Mesenchymal stem cell (in vitro differentiated cells and primary cell): ENCODE measurements at regions not wholly inside any gene's neighbourhood (a gene's known extent, or its start where the extent isn't known, plus 50 kb on each side); places are given as distances from the start of the nearest gene placed in this dataset.

Experiments
- DNase-seq: peaks from one replicate; pipeline ENCODE4 v3.0.0-alpha.2; 2013
- H2AFZ ChIP-seq: one replicate; pipeline ENCODE4 v1.6.1; 2013; ENCODE audit warnings: low read depth, mild to moderate bottlenecking, control low read depth, inconsistent platforms, low read length, moderate library complexity
- H2AK5ac ChIP-seq: 2 replicates; pipeline ENCODE4 v1.6.1; 2013; ENCODE audit warnings: low read length, moderate library complexity, mild to moderate bottlenecking, inconsistent platforms; ENCODE audit not compliant: severe bottlenecking
- H2BK120ac ChIP-seq: one replicate; pipeline ENCODE4 v1.6.1; 2013; ENCODE audit warnings: low read depth, mild to moderate bottlenecking, inconsistent platforms, low read length, moderate library complexity
- H2BK12ac ChIP-seq, 2 experiments: one replicate each; pipeline ENCODE4 v1.6.1; 2013; ENCODE audit warnings: inconsistent platforms in 2 of 2, low read length in 2 of 2, mild to moderate bottlenecking in 2 of 2, moderate library complexity in 2 of 2, control low read depth in 1 of 2
- H2BK15ac ChIP-seq: one replicate; pipeline ENCODE4 v1.6.1; 2013; ENCODE audit warnings: mild to moderate bottlenecking, low read depth, inconsistent platforms; ENCODE audit not compliant: poor library complexity, severe bottlenecking
- H2BK5ac ChIP-seq: 2 replicates; pipeline ENCODE4 v1.6.1; 2013; ENCODE audit warnings: low read depth, mild to moderate bottlenecking, low read length, control low read depth, inconsistent platforms; ENCODE audit not compliant: poor library complexity, severe bottlenecking
- H3K14ac ChIP-seq, 2 experiments: one replicate each; pipeline ENCODE4 v1.6.1; 2013; ENCODE audit warnings: inconsistent platforms in 2 of 2, low read length in 2 of 2, control low read depth in 1 of 2, mild to moderate bottlenecking in 1 of 2, moderate library complexity in 1 of 2
- H3K18ac ChIP-seq, 2 experiments: one replicate each; pipeline ENCODE4 v1.6.1; 2013; ENCODE audit warnings: inconsistent platforms in 2 of 2, low read length in 2 of 2, control low read depth in 1 of 2, low read depth in 1 of 2, mild to moderate bottlenecking in 1 of 2
- H3K23ac ChIP-seq, 2 experiments: one replicate each; pipeline ENCODE4 v1.6.1; 2013; ENCODE audit warnings: inconsistent platforms in 2 of 2, low read length in 2 of 2, mild to moderate bottlenecking in 2 of 2, moderate library complexity in 2 of 2, control low read depth in 1 of 2
- H3K27ac ChIP-seq: 2 replicates; pipeline ENCODE4 v1.5.1; 2013; ENCODE audit warnings: mild to moderate bottlenecking, moderate library complexity, low read length, control low read depth, inconsistent platforms; ENCODE audit not compliant: poor library complexity, severe bottlenecking
- H3K27me3 ChIP-seq, 2 experiments: 2 replicates each; pipeline versions ENCODE4 v1.6.1 to v1.7.0; 2013; ENCODE audit warnings: low read length in 2 of 2, mild to moderate bottlenecking in 2 of 2, moderate library complexity in 2 of 2, control low read depth in 1 of 2, inconsistent platforms in 1 of 2; ENCODE audit not compliant: control insufficient read depth in 1 of 2, insufficient read depth in 1 of 2
- H3K36me3 ChIP-seq, 2 experiments: 2 replicates each; pipeline versions ENCODE4 v1.6.1 to v1.7.0; 2013; ENCODE audit warnings: low read length in 2 of 2, control low read depth in 1 of 2, inconsistent platforms in 1 of 2, low read depth in 1 of 2, mild to moderate bottlenecking in 1 of 2; ENCODE audit not compliant: insufficient read depth in 2 of 2, control insufficient read depth in 1 of 2
- H3K4ac ChIP-seq, 2 experiments: one replicate each; pipeline ENCODE4 v1.6.1; 2013; ENCODE audit warnings: inconsistent platforms in 2 of 2, low read length in 2 of 2, mild to moderate bottlenecking in 2 of 2, moderate library complexity in 2 of 2, control low read depth in 1 of 2, low read depth in 1 of 2
- H3K4me1 ChIP-seq: 2 replicates; pipeline ENCODE4 v1.6.1; 2013; ENCODE audit warnings: low read depth, low read length, control low read depth; ENCODE audit not compliant: control insufficient read depth, insufficient read depth
- H3K4me2 ChIP-seq: 2 replicates; pipeline ENCODE4 v1.6.1; 2013; ENCODE audit warnings: low read length, mild to moderate bottlenecking, inconsistent platforms; ENCODE audit not compliant: poor library complexity, severe bottlenecking
- H3K4me3 ChIP-seq, 2 experiments: 2 replicates each; pipeline versions ENCODE4 v1.5.1 to v1.7.0; 2013; ENCODE audit warnings: low read length in 2 of 2, mild to moderate bottlenecking in 2 of 2, control low read depth in 1 of 2, low read depth in 1 of 2; ENCODE audit not compliant: insufficient read depth in 1 of 2
- H3K79me1 ChIP-seq: replicated peaks from 2 replicates; pipeline ENCODE4 v1.6.1; 2013; ENCODE audit warnings: mild to moderate bottlenecking, control low read depth, low read length, inconsistent platforms; ENCODE audit not compliant: poor library complexity, severe bottlenecking
- H3K9ac ChIP-seq: 2 replicates; pipeline ENCODE4 v1.7.0; 2013; ENCODE audit warnings: mild to moderate bottlenecking, low read length, moderate library complexity
- H3K9me3 ChIP-seq: 2 replicates; pipeline ENCODE4 v1.7.0; 2013; ENCODE audit warnings: mild to moderate bottlenecking, low read length; ENCODE audit not compliant: control insufficient read depth
- H4K8ac ChIP-seq: one replicate; pipeline ENCODE4 v1.6.1; 2013; ENCODE audit warnings: inconsistent platforms, mild to moderate bottlenecking, low read length, moderate library complexity
- H4K91ac ChIP-seq: one replicate; pipeline ENCODE4 v1.6.1; 2013; ENCODE audit warnings: mild to moderate bottlenecking, low read length, inconsistent platforms
- WGBS: methylation state at CpG from one replicate; pipeline ENCODE4 v1.1.7; 2013; ENCODE audit warnings: mixed read lengths; 5-methylcytosine and 5-hydroxymethylcytosine counted together

DNA sequence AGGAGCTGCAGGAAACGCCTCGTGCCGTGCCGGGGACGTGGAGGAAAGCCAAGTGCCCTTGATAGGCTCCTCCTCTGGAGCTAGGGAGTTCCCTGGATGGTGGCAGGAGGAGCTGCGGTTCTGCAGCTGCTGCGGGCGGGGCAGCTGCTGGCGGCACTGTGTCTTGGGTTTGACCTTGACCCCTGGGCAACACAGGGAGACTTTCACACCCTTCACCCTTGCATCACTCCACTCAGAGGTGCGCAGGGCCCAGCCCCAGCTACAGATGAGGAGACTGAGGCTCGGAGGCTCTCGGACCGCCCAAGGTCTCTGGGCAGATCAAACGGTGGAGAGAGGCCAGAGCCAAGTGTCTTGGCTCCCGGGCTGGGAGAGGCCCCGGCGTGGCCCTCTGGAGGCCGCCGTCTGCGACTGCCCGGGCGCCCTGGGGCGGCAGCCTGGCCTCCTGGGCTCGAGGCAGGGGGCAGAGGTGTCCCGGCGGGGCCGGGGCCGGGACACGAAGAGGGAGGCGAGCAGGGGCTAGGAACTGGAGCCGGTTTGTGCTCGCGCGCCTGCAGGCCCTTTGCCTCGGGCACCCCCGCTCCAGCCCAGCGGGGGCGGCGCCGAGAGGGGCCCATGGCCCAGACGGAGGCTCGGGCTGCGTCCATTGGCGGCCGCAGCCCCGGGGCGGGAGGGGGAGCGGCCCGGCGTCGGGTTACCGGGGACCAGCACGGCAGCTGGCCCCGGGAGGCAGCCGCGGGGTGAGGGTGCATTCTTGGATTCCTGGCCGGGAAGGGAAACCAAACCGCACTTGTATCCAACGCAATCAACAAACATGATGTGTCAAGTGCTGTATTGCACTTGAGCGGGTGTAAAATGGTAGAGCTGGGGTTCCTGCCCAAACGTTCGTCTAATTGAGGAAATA lies 129.6 kb upstream of the SLC1A4 start:
- Histone ChIP-seq H3K9ac (peak overlapping the region; percentile 84), H3K18ac (peak overlapping the region; percentile 89 to 95), H4K8ac (peak overlapping the region; percentile 91), H3K27me3 (no peaks in the 10 kb centered on the region), H2BK5ac (peak overlapping the region; percentile 93), H3K14ac (peak overlapping the region in 1 of 2 experiments; percentile 63), H3K4me3 (peak overlapping the region; percentile 40 to 59), H3K4ac (peak overlapping the region; percentile 61 to 77), H2BK120ac (peak overlapping the region; percentile 82), H2BK15ac (peak overlapping the region; percentile 85), H2AFZ (peak overlapping the region; percentile 29), H2AK5ac (no peak overlapping the region), H3K4me1 (peaks cover 30% of the 10 kb centered on the region), H2BK12ac (peak overlapping the region in 1 of 2 experiments; percentile 89), H3K4me2 (peak overlapping the region; percentile 92), H3K27ac (peak overlapping the region; percentile 87), H3K23ac (no peak overlapping the region), H4K91ac (peak overlapping the region; percentile 96), H3K36me3 (no peaks in the 10 kb centered on the region), H3K9me3 (peaks cover 4% of the 10 kb centered on the region), H3K79me1 (no peaks in the 10 kb centered on the region)
- 2% methylated on average over 51 of the region's 62 CpGs for WGBS
- peak; percentile 96 for DNase-seq

DNA sequence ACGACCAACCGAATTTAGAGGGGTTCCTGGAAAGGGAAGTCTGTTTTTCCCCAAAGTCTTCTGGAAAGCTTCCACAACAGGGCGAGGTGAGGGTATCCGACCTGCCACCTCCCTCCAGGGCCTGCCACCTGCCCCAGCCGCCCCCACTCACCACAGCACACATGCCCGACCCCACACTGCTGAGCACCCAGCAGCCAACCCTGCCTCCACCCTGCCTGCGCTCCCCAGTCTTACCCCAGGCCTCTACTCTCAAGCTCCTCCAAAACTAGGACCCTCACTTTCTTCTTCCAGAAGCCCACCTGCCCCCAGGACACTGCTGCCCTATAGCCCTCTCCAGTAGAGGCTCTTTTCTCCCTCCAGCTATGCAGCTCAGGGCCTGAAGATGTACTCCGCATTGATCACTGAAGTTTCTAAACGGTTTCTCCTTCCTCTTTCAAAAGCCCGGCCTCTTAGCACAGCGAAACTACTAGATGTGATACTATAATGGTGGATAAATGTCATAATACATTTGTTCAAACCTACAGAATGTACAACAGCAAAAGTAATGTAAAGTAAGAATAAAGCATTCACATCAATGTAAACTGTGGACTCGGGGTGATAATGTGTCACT lies 128.8 kb upstream of the SLC1A4 start:
- H2BK5ac ChIP-seq = peak overlapping the region; percentile 49
- peak overlapping the region; percentile 92 for H2AK5ac ChIP-seq
- H4K8ac ChIP-seq = peak overlapping the region; percentile 90
- no peak overlapping the region for H2BK120ac ChIP-seq
- peak overlapping the region; percentile 73 for H3K27ac ChIP-seq
- 71% methylated on average over 8 of the region's 12 CpGs for WGBS
- H3K4ac ChIP-seq = peak overlapping the region; percentile 42 to 92
- H3K9ac ChIP-seq = peak overlapping the region; percentile 84
- H3K18ac ChIP-seq = peak overlapping the region; percentile 70 to 83
- H2BK12ac ChIP-seq = peak overlapping the region; percentile 91
- H3K4me2 ChIP-seq = peak overlapping the region; percentile 92
- H3K4me1 ChIP-seq = peaks cover 32% of the 10 kb centered on the region
- no peaks in the 10 kb centered on the region for H3K36me3 ChIP-seq
- peak overlapping the region; percentile 83 for H4K91ac ChIP-seq
- no peaks in the 10 kb centered on the region for H3K27me3 ChIP-seq
- H2BK15ac ChIP-seq = peak overlapping the region; percentile 99
- DNase-seq = no peak
- H2AFZ ChIP-seq = no peak overlapping the region
- H3K14ac ChIP-seq = no peak overlapping the region
- no peaks in the 10 kb centered on the region for H3K79me1 ChIP-seq
- no peak overlapping the region for H3K23ac ChIP-seq
- peak overlapping the region in 1 of 2 experiments; percentile 59 for H3K4me3 ChIP-seq
- peaks cover 4% of the 10 kb centered on the region for H3K9me3 ChIP-seq

DNA sequence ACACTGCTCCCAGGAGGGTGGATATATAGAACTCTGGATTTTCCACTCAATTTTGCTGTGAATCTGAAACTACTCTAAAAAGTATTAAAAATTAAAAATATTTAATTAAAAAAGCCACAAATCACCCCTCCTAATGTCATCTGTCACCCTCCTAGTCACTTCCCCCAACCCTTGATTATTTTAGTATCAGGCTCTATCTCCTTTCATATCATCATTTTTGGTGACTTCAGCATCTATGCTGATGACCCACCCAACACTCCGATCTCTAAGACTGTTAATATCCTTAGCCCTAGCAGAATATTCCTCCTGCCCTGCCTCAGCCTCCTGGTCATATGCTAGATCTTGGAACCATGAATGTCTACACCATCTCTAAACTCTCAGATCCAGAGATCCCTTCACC lies 128.3 kb upstream of the SLC1A4 start:
- Histone ChIP-seq H3K23ac (no peak overlapping the region), H3K4me2 (no peak overlapping the region), H2BK15ac (no peak overlapping the region), H3K4me1 (peaks cover 34% of the 10 kb centered on the region), H3K4ac (no peak overlapping the region), H4K91ac (no peak overlapping the region), H2AK5ac (peak overlapping the region; percentile 69), H3K79me1 (no peaks in the 10 kb centered on the region), H2AFZ (no peak overlapping the region), H2BK5ac (no peak overlapping the region), H3K36me3 (no peaks in the 10 kb centered on the region), H3K14ac (no peak overlapping the region), H4K8ac (no peak overlapping the region), H2BK12ac (no peak overlapping the region), H3K9me3 (peaks cover 4% of the 10 kb centered on the region), H3K4me3 (no peak overlapping the region), H3K27me3 (no peaks in the 10 kb centered on the region), H3K18ac (no peak overlapping the region), H3K27ac (no peak overlapping the region), H2BK120ac (no peak overlapping the region), H3K9ac (peak overlapping the region; percentile 84)
- WGBS = 98% methylated on average over 1 of the region's 1 CpG
- DNase-seq = no peak
